GM12872 (cell line): ENCODE measurements at regions not wholly inside any gene's neighbourhood (a gene's known extent, or its start where the extent isn't known, plus 50 kb on each side); places are given as distances from the start of the nearest gene placed in this dataset.

Source experiments
- TF ChIP-seq, protein P1 (sequence below): IDR thresholded peaks from 3 replicates; pipeline ENCODE4 v1.5.1; 2011; ENCODE audit warnings: low read depth, mild to moderate bottlenecking, low read length, moderate library complexity; ENCODE audit not compliant: insufficient read depth

DNA sequence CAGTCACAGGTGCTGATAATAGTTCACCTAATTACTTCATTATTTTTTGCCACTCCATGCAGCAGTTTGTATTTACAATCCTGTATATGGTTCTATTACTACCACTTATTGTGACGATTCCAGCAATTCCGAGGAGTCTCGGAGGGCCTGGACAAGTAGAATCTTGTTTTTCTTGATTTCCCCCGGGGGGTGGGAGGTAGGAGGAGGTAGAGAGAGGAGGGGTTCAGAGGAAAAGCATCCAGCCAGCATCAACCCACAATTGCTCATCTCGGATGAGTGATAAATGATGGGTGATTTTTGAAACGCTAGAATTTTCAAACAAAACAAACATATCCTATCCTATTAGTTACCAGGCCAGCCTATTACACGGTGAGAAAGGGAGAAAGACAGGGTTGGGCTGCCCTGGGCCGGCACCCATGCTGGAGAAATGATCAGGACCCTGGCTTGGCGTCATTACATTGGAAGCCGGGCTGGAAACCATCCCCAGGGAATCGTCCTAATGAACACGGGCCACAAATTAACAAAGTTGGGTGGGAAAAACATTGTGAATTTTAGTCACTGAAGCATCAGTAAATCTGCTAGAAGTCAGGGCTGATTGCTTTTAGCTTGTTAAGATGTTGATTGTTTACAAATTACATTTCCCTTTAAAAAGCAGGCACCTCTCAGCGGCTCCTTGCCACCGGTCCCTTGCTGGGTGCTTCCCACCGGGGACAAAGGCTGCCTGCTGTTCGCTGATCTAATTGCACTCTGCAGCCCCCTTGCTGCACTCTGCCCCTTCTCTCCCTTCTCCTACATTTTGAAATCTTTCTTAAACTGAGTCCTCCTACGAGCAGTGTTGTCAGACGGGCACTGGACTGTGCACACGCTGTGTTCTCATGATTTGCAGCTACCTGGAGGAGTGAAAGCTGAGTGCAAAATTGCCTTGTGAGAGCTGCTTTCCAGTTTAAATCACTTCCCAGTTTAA, 95.5 kb downstream of the FAM204A start:
- TF ChIP-seq, protein P1, sequence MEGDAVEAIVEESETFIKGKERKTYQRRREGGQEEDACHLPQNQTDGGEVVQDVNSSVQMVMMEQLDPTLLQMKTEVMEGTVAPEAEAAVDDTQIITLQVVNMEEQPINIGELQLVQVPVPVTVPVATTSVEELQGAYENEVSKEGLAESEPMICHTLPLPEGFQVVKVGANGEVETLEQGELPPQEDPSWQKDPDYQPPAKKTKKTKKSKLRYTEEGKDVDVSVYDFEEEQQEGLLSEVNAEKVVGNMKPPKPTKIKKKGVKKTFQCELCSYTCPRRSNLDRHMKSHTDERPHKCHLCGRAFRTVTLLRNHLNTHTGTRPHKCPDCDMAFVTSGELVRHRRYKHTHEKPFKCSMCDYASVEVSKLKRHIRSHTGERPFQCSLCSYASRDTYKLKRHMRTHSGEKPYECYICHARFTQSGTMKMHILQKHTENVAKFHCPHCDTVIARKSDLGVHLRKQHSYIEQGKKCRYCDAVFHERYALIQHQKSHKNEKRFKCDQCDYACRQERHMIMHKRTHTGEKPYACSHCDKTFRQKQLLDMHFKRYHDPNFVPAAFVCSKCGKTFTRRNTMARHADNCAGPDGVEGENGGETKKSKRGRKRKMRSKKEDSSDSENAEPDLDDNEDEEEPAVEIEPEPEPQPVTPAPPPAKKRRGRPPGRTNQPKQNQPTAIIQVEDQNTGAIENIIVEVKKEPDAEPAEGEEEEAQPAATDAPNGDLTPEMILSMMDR: no peak

DNA sequence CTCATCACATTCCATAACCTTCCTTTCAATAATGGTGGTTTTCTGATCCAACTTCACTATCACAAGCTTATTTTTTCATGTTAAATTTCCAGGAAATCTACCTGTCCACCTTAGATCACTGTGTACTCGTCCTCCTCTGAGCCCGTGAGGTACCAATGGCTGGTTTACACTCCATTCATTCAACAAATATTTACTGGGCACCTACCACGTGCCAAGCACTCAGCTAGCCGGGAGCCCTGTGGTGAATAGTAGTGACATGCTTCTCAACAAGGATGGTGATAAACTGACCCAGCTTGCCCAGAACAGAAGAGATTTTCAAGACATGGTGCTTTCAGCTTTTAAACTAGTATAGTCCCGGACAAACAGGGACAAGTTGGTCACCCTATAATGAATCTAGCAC, 98.2 kb downstream of the FAM204A start:
- TF ChIP-seq, protein P1: no peak

DNA sequence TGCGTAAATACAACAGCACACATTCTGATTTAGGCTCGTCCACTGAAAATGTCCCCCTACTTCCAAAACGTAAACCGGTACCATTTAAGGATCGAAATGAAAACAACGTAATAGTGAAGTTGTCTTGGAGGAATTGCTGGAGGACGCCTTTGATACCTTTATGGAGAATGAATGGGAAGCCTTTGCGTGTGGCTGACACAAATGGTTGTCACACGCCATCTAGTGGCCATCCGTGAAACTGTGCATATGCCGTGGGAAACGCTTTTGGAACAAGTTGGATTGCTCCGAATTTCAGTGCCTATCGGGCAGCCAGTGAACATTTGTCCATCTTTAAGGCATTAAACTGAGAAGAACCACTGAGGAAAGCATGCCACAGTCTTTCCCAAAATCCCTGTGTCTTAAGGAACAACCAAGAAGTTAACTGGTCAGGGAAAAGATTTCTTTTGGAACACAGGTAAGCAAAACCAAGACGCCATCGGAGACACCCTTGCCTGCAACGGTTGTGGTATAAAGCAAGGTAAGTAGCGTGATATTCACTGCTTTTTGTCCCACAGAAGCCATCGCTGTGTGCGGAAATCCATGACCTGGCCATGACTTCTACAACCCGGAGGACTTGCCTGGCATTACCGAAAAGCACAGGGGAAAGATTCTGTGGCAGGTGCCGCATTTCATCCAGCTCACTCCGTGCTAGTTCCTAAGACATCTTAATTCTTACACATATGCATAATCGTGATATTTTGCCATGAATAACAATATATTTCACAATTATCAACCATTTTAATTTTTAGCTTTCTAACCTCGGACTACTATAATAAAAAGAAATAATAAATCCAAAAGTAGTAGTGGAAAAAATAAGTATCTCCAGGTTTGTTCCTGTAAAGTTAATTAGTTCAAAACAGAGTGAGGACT, 100.6 kb downstream of the FAM204A start:
- TF ChIP-seq, protein P1: peak; percentile 94

DNA sequence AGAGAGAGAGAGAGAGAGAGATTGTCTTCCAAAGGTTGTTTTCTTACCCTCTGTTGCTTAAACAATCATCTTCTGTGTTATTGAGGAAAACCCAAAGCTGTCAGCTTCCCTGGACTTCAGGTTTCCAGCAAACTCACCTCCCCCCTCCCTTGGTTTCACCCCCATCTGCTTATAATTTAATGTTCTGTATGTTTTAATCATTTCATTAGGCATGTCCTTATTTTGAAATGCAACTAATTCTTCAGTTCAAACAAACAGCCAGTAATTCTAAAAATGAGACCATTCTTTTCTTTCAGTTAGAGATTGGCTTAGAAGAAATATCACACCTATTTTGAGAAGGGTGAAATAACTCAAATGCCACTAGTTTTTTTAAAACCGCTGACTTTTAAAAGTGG, 102.9 kb downstream of the FAM204A start:
- TF ChIP-seq, protein P1: no peak

DNA sequence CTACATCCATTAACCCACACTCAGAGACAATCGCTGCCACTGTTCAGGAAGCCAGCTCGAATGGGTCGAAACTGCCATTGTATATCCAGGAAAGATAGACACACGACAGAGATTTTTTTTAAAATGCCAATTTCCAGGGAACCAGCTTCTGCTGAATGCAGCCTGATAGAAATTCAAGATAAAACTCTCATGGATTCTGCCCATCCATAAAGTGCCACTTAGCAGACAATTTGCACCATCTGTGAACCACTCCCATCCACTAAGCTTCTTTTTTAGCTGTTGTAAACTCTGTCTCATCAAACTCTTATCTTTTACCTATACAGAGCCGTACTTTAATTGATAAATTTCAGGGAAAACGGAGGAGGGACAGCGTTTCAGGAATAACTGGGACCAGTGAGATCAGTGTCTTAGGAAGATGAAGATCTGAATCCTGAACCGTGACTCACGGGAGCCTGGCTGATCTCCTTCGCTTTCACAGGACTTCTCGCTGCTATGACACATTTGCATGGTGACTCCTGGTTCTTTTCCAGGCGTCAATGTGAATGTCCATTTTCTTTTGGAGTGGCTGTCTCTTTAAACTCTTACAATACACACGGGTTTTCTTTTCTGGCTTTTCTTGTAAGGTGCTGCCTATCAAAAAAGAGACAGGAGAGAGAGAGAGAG, 103.4 kb downstream of the FAM204A start:
- TF ChIP-seq, protein P1: no peak

DNA sequence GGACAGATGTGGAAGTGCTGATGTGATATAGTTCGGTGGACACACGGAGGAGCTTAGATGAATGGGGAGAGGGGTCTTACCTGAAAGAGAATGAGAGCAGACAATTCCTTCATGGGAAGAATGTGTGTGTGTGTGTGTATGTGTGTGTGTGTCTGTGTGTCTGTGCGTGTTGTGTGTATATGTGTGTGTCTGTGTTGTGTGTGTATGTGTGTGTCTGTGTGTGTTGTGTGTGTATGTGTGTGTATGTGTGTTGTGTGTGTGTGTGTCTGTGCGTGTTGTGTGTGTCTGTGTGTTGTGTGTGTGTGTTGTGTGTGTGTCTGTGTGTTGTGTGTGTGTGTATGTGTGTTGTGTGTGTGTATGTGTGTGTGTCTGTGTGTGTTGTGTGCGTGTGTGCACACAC, 104.2 kb downstream of the FAM204A start:
- TF ChIP-seq, protein P1: no peak

DNA sequence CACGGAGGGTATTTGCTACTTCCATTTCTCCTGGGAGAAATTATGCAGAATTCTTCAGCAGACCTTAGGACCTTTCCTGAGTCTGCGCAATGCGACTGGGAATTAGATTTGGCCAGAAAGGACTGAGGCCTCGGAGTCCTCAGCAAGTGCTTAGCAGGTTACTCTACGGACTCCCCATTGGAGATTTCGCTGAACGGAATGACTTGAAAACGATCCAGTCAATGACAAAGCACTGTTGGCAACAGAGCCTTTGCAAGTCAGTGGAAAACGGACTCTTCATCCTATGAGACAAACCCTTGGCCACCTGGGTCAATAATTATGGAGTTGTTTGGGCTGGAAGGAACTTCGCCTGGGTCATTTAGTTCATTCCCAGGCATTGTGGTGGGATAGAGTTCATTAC, 107.4 kb downstream of the FAM204A start:
- TF ChIP-seq, protein P1: no peak
